ENCODE measurements at regions not wholly inside any gene's neighbourhood (a gene's known extent, or its start where the extent isn't known, plus 50 kb on each side); places are given as distances from the start of the nearest gene placed in this dataset.

- Histone ChIP-seq H2BK5ac (ENCODE audit: low read depth, low read length, poor library complexity, severe bottlenecking) (no peak overlapping the region), H2AFZ (replicated peaks; ENCODE audit: low read length, poor library complexity) (no peak overlapping the region), H4K91ac (ENCODE audit: insufficient read depth, low read depth, low read length) (no peak overlapping the region), H3K9me1 (ENCODE audit: insufficient read depth, low read length) (no peaks in the 10 kb centered on the region), H3K79me1 (ENCODE audit: low read depth in 1 of 2, low read length in 2 of 2) (no peaks in the 10 kb centered on the region), H3K23ac (ENCODE audit: low read depth, low read length) (no peak overlapping the region), H3K27ac (ENCODE audit: insufficient read depth, low read length) (no peak overlapping the region), H2BK120ac (ENCODE audit: low read depth, low read length) (no peak overlapping the region), H3K56ac (ENCODE audit: extremely low read depth, insufficient read depth, low read length) (no peak overlapping the region), H3K9ac (ENCODE audit: low read depth, low read length) (no peak overlapping the region), H4K8ac (ENCODE audit: low read depth in 2 of 2, low read length in 2 of 2) (no peak overlapping the region), H3K14ac (replicated peaks; ENCODE audit: low read depth, low read length) (no peak overlapping the region), H3K4ac (ENCODE audit: low read depth, low read length) (no peak overlapping the region), H4K20me1 (ENCODE audit: insufficient read depth, low read length) (no peaks in the 10 kb centered on the region), H3K18ac (ENCODE audit: low read depth, low read length) (no peak overlapping the region), H3K4me1 (ENCODE audit: control insufficient read depth, insufficient read depth, low read length) (no peaks in the 10 kb centered on the region), H2AK9ac (replicated peaks; ENCODE audit: low read depth, low read length, poor library complexity) (no peak overlapping the region), H3K36me3 (ENCODE audit: control insufficient read depth, insufficient read depth, low read length) (no peaks in the 10 kb centered on the region), H3K27me3 (ENCODE audit: control insufficient read depth, insufficient read depth, low read length) (no peaks in the 10 kb centered on the region), H3K4me2 (ENCODE audit: low read depth, low read length) (no peak overlapping the region), H2BK20ac (ENCODE audit: low read depth, low read length) (no peak overlapping the region), H2AK5ac (ENCODE audit: low read depth, low read length) (no peak overlapping the region), H2BK15ac (ENCODE audit: low read depth, low read length) (no peak overlapping the region), H3K9me3 (ENCODE audit: control insufficient read depth, insufficient read depth, low read length) (peaks cover 11% of the 10 kb centered on the region), H3K4me3 (ENCODE audit: insufficient read depth, low read depth, low read length) (no peak overlapping the region), H4K5ac (ENCODE audit: low read depth, low read length) (no peak overlapping the region)
- intact Hi-C loops (cut with micrococcal nuclease) = no loop called here
- DNase-seq (no peak), ATAC-seq (ENCODE audit: low read depth) (no peak)
- ChIA-PET POLR2A (ENCODE audit: unreplicated experiment) (no interaction called here), CTCF (no interaction called here)
- dilution Hi-C loops (cut with HindIII; ENCODE audit: low sequenced_read_pairs, unreplicated experiment) = no loop called here
- in situ Hi-C loops (cut with MboI; ENCODE audit: low sequenced_read_pairs) = no loop called here
- 38% methylated on average over 2 of the region's 5 CpGs; no CpG with 5 or more reads in 1 of the 2 experiments for WGBS, 2 experiments (ENCODE audit: extremely low coverage in 2 of 2, insufficient read length in 1 of 2)
- TF ChIP-seq USF2 (IDR thresholded peaks at IDR 0.05; ENCODE audit: low read depth, low read length) (no peak), CHD1 (IDR thresholded peaks at IDR 0.05; ENCODE audit: low read depth, low read length) (no peak), MAZ (IDR thresholded peaks at IDR 0.05; ENCODE audit: borderline replicate concordance, low read depth, low read length) (no peak), MAFK (IDR thresholded peaks at IDR 0.05; ENCODE audit: low read depth, low read length) (no peak), RFX5 (IDR thresholded peaks at IDR 0.05; ENCODE audit: low read depth, low read length) (no peak), CEBPB (IDR thresholded peaks at IDR 0.05; ENCODE audit: low read depth, low read length) (no peak), RAD21 (IDR thresholded peaks at IDR 0.05; ENCODE audit: low read length) (no peak), BHLHE40 (IDR thresholded peaks at IDR 0.05; ENCODE audit: low read depth, low read length) (no peak), CTCF (conservative IDR thresholded peaks at IDR 0.05; ENCODE audit: low read depth, low read length) (no peak), SMC3 (IDR thresholded peaks at IDR 0.05; ENCODE audit: low read depth, low read length) (no peak), RCOR1 (IDR thresholded peaks at IDR 0.05; ENCODE audit: insufficient replicate concordance, low read length) (no peak), ELK1 (IDR thresholded peaks at IDR 0.05; ENCODE audit: borderline replicate concordance, low read depth, low read length) (no peak)
- BruUV-seq (replicated peaks) = no TSS peak
Measured at GRCh38 chr16:25493136-25493811, 198.5 kb upstream of the HS3ST4 start.
